SU-DHL-6 (cell line): ENCODE measurements at regions not wholly inside any gene's neighbourhood (a gene's known extent, or its start where the extent isn't known, plus 50 kb on each side); places are given as distances from the start of the nearest gene placed in this dataset.

ENCODE experiments used
- H2AFZ ChIP-seq: fragments of 200-600 bp; sonication (generic); 2 replicates; pipeline ENCODE4 v1.6.1; 2014; ENCODE audit warnings: low read depth, mild to moderate bottlenecking, moderate library complexity, mixed read lengths, antibody characterized with exemption, low read length; ENCODE audit not compliant: severe bottlenecking
- H3F3A ChIP-seq: fragments of 200-600 bp; shearing (Covaris generic); 2 replicates; pipeline ENCODE4 v1.6.0; 2016; ENCODE audit warnings: antibody characterized with exemption, mild to moderate bottlenecking; ENCODE audit not compliant: insufficient read depth
- H3K27ac ChIP-seq: fragments of 200-600 bp; sonication (generic); 2 replicates; pipeline ENCODE4 v1.5.1; 2016; ENCODE audit warnings: low read depth, mild to moderate bottlenecking, low read length, moderate library complexity, mixed read lengths
- H3K27me3 ChIP-seq: fragments of 200-600 bp; sonication (generic), shearing (Covaris generic); 2 replicates; pipeline ENCODE4 v1.6.0; 2014; ENCODE audit warnings: mild to moderate bottlenecking, low read length
- H3K36me3 ChIP-seq: fragments of 200-600 bp; sonication (generic); 2 replicates; pipeline ENCODE4 v1.6.1; 2014; ENCODE audit warnings: mild to moderate bottlenecking, low read length, mixed read lengths
- H3K4me2 ChIP-seq: fragments of 300-600, 200-600 bp; shearing (Covaris generic), sonication (generic); 2 replicates; pipeline ENCODE4 v1.6.0; 2014; ENCODE audit warnings: low read length, low read depth, mild to moderate bottlenecking; ENCODE audit not compliant: poor library complexity, severe bottlenecking
- H3K4me3 ChIP-seq: fragments of 200-600 bp; sonication (generic); 2 replicates; pipeline ENCODE4 v1.5.1; 2014; ENCODE audit warnings: antibody characterized with exemption, low read length, mild to moderate bottlenecking, mixed read lengths; ENCODE audit not compliant: insufficient read depth, poor library complexity, severe bottlenecking
- H3K79me2 ChIP-seq: fragments of 200-600 bp; sonication (generic); 2 replicates; pipeline ENCODE4 v1.6.1; 2014; ENCODE audit warnings: mild to moderate bottlenecking, low read length, moderate library complexity; ENCODE audit not compliant: insufficient read depth
- H3K9ac ChIP-seq: fragments of 200-600 bp; sonication (generic); 2 replicates; pipeline ENCODE4 v1.7.0; 2014; ENCODE audit warnings: mild to moderate bottlenecking, low read length
- H3K9me2 ChIP-seq: fragments of 200-600 bp; sonication (generic); replicated peaks from 2 replicates; pipeline ENCODE4 v1.6.1; 2014; ENCODE audit warnings: low read length; ENCODE audit not compliant: insufficient read depth
- H3K9me3 ChIP-seq: fragments of 200-600 bp; sonication (generic); 2 replicates; pipeline ENCODE4 v1.6.1; 2014; ENCODE audit warnings: low read length, mixed read lengths; ENCODE audit not compliant: insufficient read depth
- H4K20me1 ChIP-seq: fragments of 200-600 bp; sonication (generic); 2 replicates; pipeline ENCODE4 v1.6.1; 2014; ENCODE audit warnings: low read depth, mild to moderate bottlenecking, antibody characterized with exemption, low read length, moderate library complexity, mixed read lengths
- CTCF ChIP-seq: fragments of 200-600 bp; sonication (generic); IDR thresholded peaks from one replicate; pipeline ENCODE4 v1.5.1; 2017; ENCODE audit warnings: antibody characterized with exemption, mild to moderate bottlenecking, low read length, moderate library complexity; ENCODE audit not compliant: insufficient read depth, poor library complexity, severe bottlenecking
- EZH2phosphoT487 ChIP-seq: fragments of 200-600 bp; sonication (generic), shearing (Covaris generic); conservative IDR thresholded peaks from 2 replicates; pipeline ENCODE4 v1.6.1; 2018; ENCODE audit warnings: mild to moderate bottlenecking, antibody characterized with exemption, low read length, moderate library complexity, mixed read lengths

DNA sequence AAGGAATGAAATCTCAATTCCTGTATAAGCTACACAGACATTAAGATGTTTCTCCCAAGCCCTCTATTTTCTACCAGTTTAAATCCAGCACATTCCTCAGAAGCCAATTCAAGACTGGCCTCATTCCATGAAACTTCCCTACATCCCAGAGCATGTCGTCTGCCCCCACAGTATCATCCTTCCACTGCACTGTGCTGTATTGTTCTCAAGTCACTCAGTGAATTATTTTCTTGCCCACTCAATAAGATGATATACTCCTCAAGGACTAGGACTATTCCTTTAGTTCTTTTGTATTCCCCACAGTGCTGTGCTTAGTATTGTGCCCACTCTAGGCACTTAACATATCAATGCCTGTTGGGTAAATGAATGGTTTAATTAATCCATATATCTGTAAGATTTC, 203.1 kb upstream of the BLID start:
- H2AFZ ChIP-seq: no peak overlapping the region
- H3K9ac ChIP-seq: no peak overlapping the region
- H3K27me3 ChIP-seq: no peaks in the 10 kb centered on the region
- H3K36me3 ChIP-seq: no peaks in the 10 kb centered on the region
- H4K20me1 ChIP-seq: no peaks in the 10 kb centered on the region
- no peaks in the 10 kb centered on the region for H3K79me2 ChIP-seq
- no peak overlapping the region for H3K4me3 ChIP-seq
- H3K4me2 ChIP-seq: no peak overlapping the region
- TF ChIP-seq CTCF: no peak
- no peak for TF ChIP-seq EZH2phosphoT487
- no peaks in the 10 kb centered on the region for H3K9me2 ChIP-seq
- no peaks in the 10 kb centered on the region for H3K9me3 ChIP-seq
- H3K27ac ChIP-seq: no peak overlapping the region
- no peaks in the 10 kb centered on the region for H3F3A ChIP-seq

DNA sequence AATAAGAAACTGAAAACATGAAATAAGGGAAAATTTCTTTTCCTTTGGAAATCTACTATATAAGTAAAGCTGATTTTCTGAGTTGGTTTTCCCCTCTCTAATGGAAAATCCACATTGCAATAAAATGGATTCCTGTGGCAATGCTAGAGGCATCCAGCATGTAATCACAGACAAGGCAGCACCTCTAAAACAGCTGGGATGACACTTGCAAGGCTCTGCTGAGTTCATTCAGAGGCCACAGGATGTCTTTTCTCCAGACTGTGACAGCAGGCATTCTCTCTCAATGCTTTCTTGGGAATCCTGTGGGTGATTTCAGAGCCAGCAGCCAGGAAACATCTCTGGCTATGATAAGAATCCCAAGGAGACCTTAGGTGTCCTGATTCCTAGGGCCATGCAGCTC, 201.3 kb upstream of the BLID start:
- Histone ChIP-seq H3K9ac (no peak overlapping the region), H3F3A (no peaks in the 10 kb centered on the region), H3K79me2 (no peaks in the 10 kb centered on the region), H3K9me3 (no peaks in the 10 kb centered on the region), H3K36me3 (no peaks in the 10 kb centered on the region), H3K27ac (no peak overlapping the region), H3K4me2 (no peak overlapping the region), H4K20me1 (no peaks in the 10 kb centered on the region), H3K4me3 (no peak overlapping the region), H3K27me3 (no peaks in the 10 kb centered on the region), H2AFZ (no peak overlapping the region), H3K9me2 (no peaks in the 10 kb centered on the region)
- TF ChIP-seq CTCF: no peak
- no peak for TF ChIP-seq EZH2phosphoT487

DNA sequence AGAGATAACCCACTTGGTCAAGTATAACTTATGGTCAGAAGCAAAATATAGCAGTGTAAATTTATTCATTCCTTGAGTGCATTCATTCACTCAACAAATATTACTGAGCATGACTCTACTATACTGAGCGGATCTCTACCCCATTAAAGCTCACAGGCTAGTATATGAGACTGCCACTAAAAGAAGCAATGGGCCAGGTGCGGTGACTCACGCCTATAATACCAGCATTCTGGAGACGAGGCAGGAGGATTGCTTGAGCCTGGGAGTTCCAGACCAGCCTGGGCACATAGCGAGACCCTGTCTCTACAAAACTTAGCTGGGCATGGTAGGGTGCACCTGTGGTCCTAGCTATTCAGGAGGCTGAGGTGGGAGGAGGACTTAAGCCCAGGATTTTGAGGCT, 197.6 kb upstream of the BLID start:
- Histone ChIP-seq H3K79me2 (no peaks in the 10 kb centered on the region), H2AFZ (no peak overlapping the region), H3K9ac (no peak overlapping the region), H3F3A (no peaks in the 10 kb centered on the region), H3K4me2 (no peak overlapping the region), H3K9me3 (no peaks in the 10 kb centered on the region), H3K27me3 (no peaks in the 10 kb centered on the region), H3K4me3 (no peak overlapping the region), H3K9me2 (no peaks in the 10 kb centered on the region), H4K20me1 (no peaks in the 10 kb centered on the region), H3K36me3 (no peaks in the 10 kb centered on the region), H3K27ac (no peak overlapping the region)
- TF ChIP-seq EZH2phosphoT487: no peak
- no peak for TF ChIP-seq CTCF

DNA sequence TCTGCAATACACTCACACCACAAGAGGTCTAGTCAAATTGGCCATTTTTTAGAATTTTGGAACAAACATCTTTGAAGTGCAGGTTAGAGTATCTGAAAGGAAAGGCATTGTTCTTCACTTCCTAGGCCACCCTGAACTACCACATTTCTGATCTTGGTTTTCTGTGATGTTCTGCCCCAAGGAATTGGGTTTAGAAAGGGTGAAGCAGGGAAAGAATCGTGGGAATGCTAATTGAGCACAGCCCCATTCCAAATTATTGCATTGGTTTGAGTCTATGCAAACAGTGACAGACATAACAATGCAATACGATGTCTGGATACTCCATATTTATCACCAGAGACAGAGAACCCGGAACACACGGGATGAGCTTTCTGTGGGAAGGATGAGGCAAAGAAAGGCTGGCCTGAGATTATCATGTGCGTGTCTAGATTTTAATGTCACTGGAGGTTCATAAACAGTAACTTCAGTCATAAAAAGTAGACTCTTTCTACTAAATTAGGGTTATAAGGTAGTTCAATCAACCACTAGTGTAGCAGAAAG, 195.3 kb upstream of the BLID start:
- Histone ChIP-seq H4K20me1 (no peaks in the 10 kb centered on the region), H3K36me3 (no peaks in the 10 kb centered on the region), H3K9me2 (no peaks in the 10 kb centered on the region), H3K4me2 (no peak overlapping the region), H3F3A (no peaks in the 10 kb centered on the region), H3K79me2 (no peaks in the 10 kb centered on the region), H3K27me3 (no peaks in the 10 kb centered on the region), H3K27ac (no peak overlapping the region), H3K9ac (no peak overlapping the region), H2AFZ (no peak overlapping the region), H3K4me3 (no peak overlapping the region), H3K9me3 (no peaks in the 10 kb centered on the region)
- TF ChIP-seq EZH2phosphoT487 (no peak), CTCF (no peak)
